ENCODE measurements at regions not wholly inside any gene's neighbourhood (a gene's known extent, or its start where the extent isn't known, plus 50 kb on each side); places are given as distances from the start of the nearest gene placed in this dataset.

DNA sequence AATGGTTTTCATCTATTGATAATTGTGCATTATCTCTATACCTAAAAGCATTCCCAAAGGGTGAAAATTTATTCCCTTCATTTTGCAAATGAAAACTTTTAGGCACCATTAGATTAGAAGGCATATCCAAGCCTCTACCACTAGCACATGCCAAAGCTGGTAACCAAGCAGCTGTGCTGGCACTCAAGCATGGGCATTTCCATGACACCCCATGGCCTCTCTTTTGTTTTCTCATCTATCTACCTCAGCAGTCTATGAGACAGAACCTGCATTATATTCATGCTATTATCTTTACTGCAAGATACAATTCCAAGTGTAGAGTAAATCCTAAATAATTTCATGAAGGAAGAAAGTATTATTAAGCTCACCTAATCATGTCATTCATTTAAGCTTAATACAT lies 334.3 kb upstream of the LRRC7 start:
- Histone ChIP-seq H3K27me3 (no peaks in the 10 kb centered on the region), H3K4me1 (no peaks in the 10 kb centered on the region), H3K36me3 (no peaks in the 10 kb centered on the region), H3K27ac (no peak overlapping the region), H3K4me3 (no peak overlapping the region), H3K9me3 (no peaks in the 10 kb centered on the region)
- intact Hi-C loops (cut with DNase I) = no loop called here
- TF ChIP-seq, protein P1, sequence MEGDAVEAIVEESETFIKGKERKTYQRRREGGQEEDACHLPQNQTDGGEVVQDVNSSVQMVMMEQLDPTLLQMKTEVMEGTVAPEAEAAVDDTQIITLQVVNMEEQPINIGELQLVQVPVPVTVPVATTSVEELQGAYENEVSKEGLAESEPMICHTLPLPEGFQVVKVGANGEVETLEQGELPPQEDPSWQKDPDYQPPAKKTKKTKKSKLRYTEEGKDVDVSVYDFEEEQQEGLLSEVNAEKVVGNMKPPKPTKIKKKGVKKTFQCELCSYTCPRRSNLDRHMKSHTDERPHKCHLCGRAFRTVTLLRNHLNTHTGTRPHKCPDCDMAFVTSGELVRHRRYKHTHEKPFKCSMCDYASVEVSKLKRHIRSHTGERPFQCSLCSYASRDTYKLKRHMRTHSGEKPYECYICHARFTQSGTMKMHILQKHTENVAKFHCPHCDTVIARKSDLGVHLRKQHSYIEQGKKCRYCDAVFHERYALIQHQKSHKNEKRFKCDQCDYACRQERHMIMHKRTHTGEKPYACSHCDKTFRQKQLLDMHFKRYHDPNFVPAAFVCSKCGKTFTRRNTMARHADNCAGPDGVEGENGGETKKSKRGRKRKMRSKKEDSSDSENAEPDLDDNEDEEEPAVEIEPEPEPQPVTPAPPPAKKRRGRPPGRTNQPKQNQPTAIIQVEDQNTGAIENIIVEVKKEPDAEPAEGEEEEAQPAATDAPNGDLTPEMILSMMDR (IDR thresholded peaks at IDR 0.05) = no peak
- no peak for DNase-seq (ENCODE audit: low spot score in 2 of 2)

- no peaks in the 10 kb centered on the region for H3K4me1 ChIP-seq
- H3K4me3 ChIP-seq = no peak overlapping the region
- no peaks in the 10 kb centered on the region for H3K36me3 ChIP-seq
- no peaks in the 10 kb centered on the region for H3K27me3 ChIP-seq
- H3K27ac ChIP-seq = no peak overlapping the region
- H3K9me3 ChIP-seq = no peaks in the 10 kb centered on the region
- TF ChIP-seq, protein P1 (IDR thresholded peaks at IDR 0.05) = no peak
- intact Hi-C loops (cut with DNase I) = no loop called here
- DNase-seq (ENCODE audit: low spot score in 2 of 2) = no peak
These were observed 323.5 kb upstream of the LRRC7 start for GRCh38 chr1:69244211-69244610.

DNA sequence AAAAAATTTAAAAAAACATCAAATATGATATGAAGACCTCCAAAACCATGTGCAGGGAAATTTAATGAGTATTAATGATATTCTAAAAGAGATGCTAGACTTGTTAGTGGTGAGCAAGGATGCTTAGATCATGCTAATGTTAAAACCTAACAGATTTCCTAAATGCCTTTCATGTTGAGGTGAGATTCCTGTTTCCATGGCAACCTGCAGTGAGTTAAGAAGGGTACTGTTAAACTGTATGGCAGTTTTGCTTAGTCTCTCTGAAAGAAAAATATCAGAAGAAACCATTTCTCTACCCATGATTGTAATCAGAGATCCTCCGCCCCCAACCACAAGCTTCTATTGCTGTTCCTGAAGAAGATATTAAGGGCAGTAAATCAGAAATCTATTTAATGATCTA lies 321.6 kb upstream of the LRRC7 start:
- intact Hi-C loops (cut with DNase I) = no loop called here
- H3K27ac ChIP-seq = no peak overlapping the region
- no peaks in the 10 kb centered on the region for H3K4me1 ChIP-seq
- DNase-seq (ENCODE audit: low spot score in 2 of 2) = no peak
- no peaks in the 10 kb centered on the region for H3K9me3 ChIP-seq
- no peaks in the 10 kb centered on the region for H3K27me3 ChIP-seq
- TF ChIP-seq, protein P1 (IDR thresholded peaks at IDR 0.05) = no peak
- no peaks in the 10 kb centered on the region for H3K36me3 ChIP-seq
- no peak overlapping the region for H3K4me3 ChIP-seq

- intact Hi-C loops (cut with DNase I) = no loop called here
These were observed 321.0 kb upstream of the LRRC7 start for GRCh38 chr1:69246710-69247109.

DNA sequence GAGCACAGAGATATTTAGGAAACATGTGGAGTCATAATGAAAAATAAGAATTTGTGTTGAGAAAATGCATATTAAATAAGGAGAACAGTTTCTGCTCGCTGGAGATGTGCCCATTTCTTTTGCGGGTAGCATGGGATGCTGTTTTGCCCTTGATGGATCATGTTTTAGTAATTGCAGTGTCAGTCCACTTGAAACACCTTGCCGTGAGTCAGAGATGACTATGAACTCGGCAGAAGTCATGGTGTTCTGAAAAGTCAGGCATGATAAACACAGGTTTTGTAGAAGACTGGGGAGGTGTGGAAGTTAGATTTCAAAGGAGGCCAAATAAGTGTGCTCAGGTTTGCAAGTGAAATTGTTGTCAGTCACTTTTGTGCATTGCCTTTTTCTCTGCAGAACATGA lies 315.0 kb upstream of the LRRC7 start:
- no peaks in the 10 kb centered on the region for H3K36me3 ChIP-seq
- H3K4me1 ChIP-seq = no peaks in the 10 kb centered on the region
- TF ChIP-seq, protein P1 (IDR thresholded peaks at IDR 0.05) = no peak
- no peak overlapping the region for H3K27ac ChIP-seq
- no peak for DNase-seq (ENCODE audit: low spot score in 2 of 2)
- no peaks in the 10 kb centered on the region for H3K27me3 ChIP-seq
- no peaks in the 10 kb centered on the region for H3K9me3 ChIP-seq
- intact Hi-C loops (cut with DNase I) = no loop called here
- H3K4me3 ChIP-seq = no peak overlapping the region

More at GRCh38 chr1:69246710-69247109, 321.0 kb upstream of the LRRC7 start:
- Histone ChIP-seq H3K36me3 (no peaks in the 10 kb centered on the region), H3K27ac (no peak overlapping the region), H3K9me3 (no peaks in the 10 kb centered on the region), H3K4me1 (no peaks in the 10 kb centered on the region), H3K27me3 (no peaks in the 10 kb centered on the region), H3K4me3 (no peak overlapping the region)
- no peak for DNase-seq (ENCODE audit: low spot score in 2 of 2)
- TF ChIP-seq, protein P1 (IDR thresholded peaks at IDR 0.05) = no peak

- no peaks in the 10 kb centered on the region for H3K27me3 ChIP-seq
- intact Hi-C loops (cut with DNase I) = no loop called here
- no peak overlapping the region for H3K4me3 ChIP-seq
- TF ChIP-seq, protein P1 (IDR thresholded peaks at IDR 0.05) = no peak
- DNase-seq (ENCODE audit: low spot score in 2 of 2) = no peak
- H3K4me1 ChIP-seq = no peaks in the 10 kb centered on the region
- no peaks in the 10 kb centered on the region for H3K36me3 ChIP-seq
- H3K27ac ChIP-seq = no peak overlapping the region
- no peaks in the 10 kb centered on the region for H3K9me3 ChIP-seq
These were observed 311.7 kb upstream of the LRRC7 start for GRCh38 chr1:69256036-69256435.

All from ascending aorta (tissue), 2 donors.